Duodenal mucosa (tissue), 2 donors: ENCODE measurements at regions not wholly inside any gene's neighbourhood (a gene's known extent, or its start where the extent isn't known, plus 50 kb on each side); places are given as distances from the start of the nearest gene placed in this dataset.

Experiments
- H3K27ac ChIP-seq: one replicate; pipeline ENCODE4 v1.7.0; 2013; ENCODE audit warnings: low read depth, low read length
- H3K27me3 ChIP-seq, 2 donors: one replicate each; pipeline ENCODE4 v1.7.0; 2013; ENCODE audit warnings: low read length in 2 of 2, control low read depth in 1 of 2; ENCODE audit not compliant: insufficient read depth in 2 of 2, control insufficient read depth in 1 of 2
- H3K36me3 ChIP-seq, 2 donors: one replicate each; pipeline ENCODE4 v1.7.0; 2013; ENCODE audit warnings: low read length in 2 of 2, control low read depth in 1 of 2; ENCODE audit not compliant: insufficient read depth in 2 of 2, control insufficient read depth in 1 of 2
- H3K4me1 ChIP-seq, 2 donors: one replicate each; pipeline ENCODE4 v1.7.0; 2013; ENCODE audit warnings: low read length in 2 of 2, control low read depth in 1 of 2; ENCODE audit not compliant: insufficient read depth in 2 of 2, control insufficient read depth in 1 of 2
- H3K4me3 ChIP-seq, 2 donors: one replicate each; pipeline ENCODE4 v1.7.0; 2013; ENCODE audit warnings: low read length in 2 of 2, low read depth in 1 of 2
- H3K9ac ChIP-seq, 2 donors: one replicate each; pipeline ENCODE4 v1.7.0; 2013; ENCODE audit warnings: low read length in 2 of 2, low read depth in 1 of 2
- H3K9me3 ChIP-seq, 2 donors: one replicate each; pipeline ENCODE4 v1.7.0; 2013; ENCODE audit warnings: low read length in 2 of 2, control low read depth in 1 of 2; ENCODE audit not compliant: control insufficient read depth in 1 of 2

DNA sequence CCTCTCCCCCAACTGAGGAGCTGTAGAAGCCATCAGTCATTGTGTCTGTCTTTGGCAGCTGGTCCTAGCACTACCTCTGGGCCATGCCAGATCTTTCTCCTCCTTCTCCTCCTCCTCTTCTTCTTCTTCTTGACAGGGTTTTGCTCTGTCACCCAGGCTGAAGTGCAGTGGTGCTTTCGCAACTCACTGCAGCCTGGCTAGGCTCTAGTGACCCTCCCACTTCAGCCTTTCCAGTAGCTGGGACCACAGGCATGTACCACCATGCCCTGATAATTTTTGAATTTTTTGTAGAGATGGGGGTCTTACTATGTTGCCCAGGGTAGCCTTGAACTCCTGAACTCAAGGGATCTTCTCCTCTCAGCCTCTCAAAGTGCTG is 50.1 kb upstream of the SHANK2 start:
- Histone ChIP-seq H3K36me3 (no peaks in the 10 kb centered on the region), H3K27me3 (no peaks in the 10 kb centered on the region), H3K4me1 (no peaks in the 10 kb centered on the region), H3K9me3 (no peaks in the 10 kb centered on the region), H3K9ac (no peak overlapping the region), H3K27ac (no peak overlapping the region), H3K4me3 (no peak overlapping the region)
